Ovary (tissue), 3 donors: ENCODE measurements at regions not wholly inside any gene's neighbourhood (a gene's known extent, or its start where the extent isn't known, plus 50 kb on each side); places are given as distances from the start of the nearest gene placed in this dataset.

ENCODE experiments used
- POLR2A ChIP-seq: fragments of 450-650 bp; IDR thresholded peaks from one replicate; pipeline ENCODE4 v1.6.1; 2017; ENCODE audit warnings: antibody characterized with exemption, mild to moderate bottlenecking, moderate library complexity
- TF ChIP-seq, protein P1 (sequence below), 3 donors: fragments of 450-650 bp in 2 of 3; fragments of 200-600 bp in 1 of 3; IDR thresholded peaks; one replicate each; pipeline versions ENCODE4 v1.5.1 to v1.8.0; 2016 to 2022; ENCODE audit warnings: antibody characterized with exemption in 3 of 3, mild to moderate bottlenecking in 1 of 3
- donor health status: DM: no; HTN: no; CAD: no.

DNA sequence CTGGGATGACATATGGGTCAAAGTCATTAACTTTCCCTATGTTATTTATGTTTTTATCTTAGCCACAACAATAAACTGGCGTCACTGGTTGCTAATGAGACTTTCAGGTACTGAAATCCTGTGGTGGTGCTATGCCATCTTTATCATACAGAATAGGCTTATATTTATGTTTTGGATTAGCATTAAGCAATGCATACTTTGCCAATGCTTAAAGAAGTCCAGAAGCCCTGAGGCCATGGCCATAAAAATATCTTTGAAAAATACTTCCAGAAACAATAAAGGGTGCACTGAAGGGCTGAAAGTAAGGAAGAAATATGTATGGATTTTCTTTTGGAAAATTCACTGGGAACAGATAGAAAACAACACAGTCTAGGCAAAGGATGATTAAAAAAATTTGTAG is 304.6 kb upstream of the SLC10A2 start:
- TF ChIP-seq POLR2A: no peak
- TF ChIP-seq, protein P1, sequence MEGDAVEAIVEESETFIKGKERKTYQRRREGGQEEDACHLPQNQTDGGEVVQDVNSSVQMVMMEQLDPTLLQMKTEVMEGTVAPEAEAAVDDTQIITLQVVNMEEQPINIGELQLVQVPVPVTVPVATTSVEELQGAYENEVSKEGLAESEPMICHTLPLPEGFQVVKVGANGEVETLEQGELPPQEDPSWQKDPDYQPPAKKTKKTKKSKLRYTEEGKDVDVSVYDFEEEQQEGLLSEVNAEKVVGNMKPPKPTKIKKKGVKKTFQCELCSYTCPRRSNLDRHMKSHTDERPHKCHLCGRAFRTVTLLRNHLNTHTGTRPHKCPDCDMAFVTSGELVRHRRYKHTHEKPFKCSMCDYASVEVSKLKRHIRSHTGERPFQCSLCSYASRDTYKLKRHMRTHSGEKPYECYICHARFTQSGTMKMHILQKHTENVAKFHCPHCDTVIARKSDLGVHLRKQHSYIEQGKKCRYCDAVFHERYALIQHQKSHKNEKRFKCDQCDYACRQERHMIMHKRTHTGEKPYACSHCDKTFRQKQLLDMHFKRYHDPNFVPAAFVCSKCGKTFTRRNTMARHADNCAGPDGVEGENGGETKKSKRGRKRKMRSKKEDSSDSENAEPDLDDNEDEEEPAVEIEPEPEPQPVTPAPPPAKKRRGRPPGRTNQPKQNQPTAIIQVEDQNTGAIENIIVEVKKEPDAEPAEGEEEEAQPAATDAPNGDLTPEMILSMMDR (IDR thresholded peaks at IDR 0.05): no peak
